Epithelial cell of esophagus (primary cell): ENCODE measurements at regions not wholly inside any gene's neighbourhood (a gene's known extent, or its start where the extent isn't known, plus 50 kb on each side); places are given as distances from the start of the nearest gene placed in this dataset.
"Not testable (repeated sequence)": the region's sequence is repeated elsewhere in the genome, so short reads cannot be mapped to it uniquely, and the experiment has no call there.

ENCODE experiments used
- DNase-seq: peaks from one replicate; pipeline ENCODE4 v3.0.0; 2010; ENCODE audit warnings: low read depth
- H3K4me3 ChIP-seq: 2 replicates; pipeline ENCODE4 v1.5.1; 2011; ENCODE audit warnings: mild to moderate bottlenecking, low read length, control low read depth
- CTCF ChIP-seq: IDR thresholded peaks from 2 replicates; pipeline ENCODE4 v1.5.1; 2011; ENCODE audit warnings: low read depth, mild to moderate bottlenecking, low read length, control low read depth, inconsistent platforms; ENCODE audit not compliant: insufficient read depth; ENCODE audit errors: missing control alignments

GRCh38 chr15:47013446-47013845, 703.9 kb upstream of the SEMA6D start:
- no peak for TF ChIP-seq CTCF
- no peak overlapping the region for H3K4me3 ChIP-seq
- DNase-seq = no peak

GRCh38 chr15:47027322-47027946, 689.9 kb upstream of the SEMA6D start:
- no peak for TF ChIP-seq CTCF
- DNase-seq = peak; percentile 11
- no peak overlapping the region for H3K4me3 ChIP-seq

- peak; percentile 69 for DNase-seq
- H3K4me3 ChIP-seq = no peak overlapping the region
- TF ChIP-seq CTCF = no peak
Measured at GRCh38 chr15:47035475-47036406, 681.6 kb upstream of the SEMA6D start.

- no peak for DNase-seq
- TF ChIP-seq CTCF = no peak
- no peak overlapping the region for H3K4me3 ChIP-seq
Measured at GRCh38 chr15:47037003-47037402, 680.3 kb upstream of the SEMA6D start.

- H3K4me3 ChIP-seq = no peak overlapping the region
- no peak for TF ChIP-seq CTCF
- DNase-seq = no peak
Measured at GRCh38 chr15:47039225-47039624, 678.1 kb upstream of the SEMA6D start.

- TF ChIP-seq CTCF = no peak
- H3K4me3 ChIP-seq = no peak overlapping the region
Measured at GRCh38 chr15:47041301-47041700, 676.0 kb upstream of the SEMA6D start.

GRCh38 chr15:47047981-47048380, 669.3 kb upstream of the SEMA6D start:
- not testable (repeated sequence) for H3K4me3 ChIP-seq, DNase-seq

More at GRCh38 chr15:47041301-47041700, 676.0 kb upstream of the SEMA6D start:
- DNase-seq = no peak
